ENCODE measurements at regions not wholly inside any gene's neighbourhood (a gene's known extent, or its start where the extent isn't known, plus 50 kb on each side); places are given as distances from the start of the nearest gene placed in this dataset.

DNA sequence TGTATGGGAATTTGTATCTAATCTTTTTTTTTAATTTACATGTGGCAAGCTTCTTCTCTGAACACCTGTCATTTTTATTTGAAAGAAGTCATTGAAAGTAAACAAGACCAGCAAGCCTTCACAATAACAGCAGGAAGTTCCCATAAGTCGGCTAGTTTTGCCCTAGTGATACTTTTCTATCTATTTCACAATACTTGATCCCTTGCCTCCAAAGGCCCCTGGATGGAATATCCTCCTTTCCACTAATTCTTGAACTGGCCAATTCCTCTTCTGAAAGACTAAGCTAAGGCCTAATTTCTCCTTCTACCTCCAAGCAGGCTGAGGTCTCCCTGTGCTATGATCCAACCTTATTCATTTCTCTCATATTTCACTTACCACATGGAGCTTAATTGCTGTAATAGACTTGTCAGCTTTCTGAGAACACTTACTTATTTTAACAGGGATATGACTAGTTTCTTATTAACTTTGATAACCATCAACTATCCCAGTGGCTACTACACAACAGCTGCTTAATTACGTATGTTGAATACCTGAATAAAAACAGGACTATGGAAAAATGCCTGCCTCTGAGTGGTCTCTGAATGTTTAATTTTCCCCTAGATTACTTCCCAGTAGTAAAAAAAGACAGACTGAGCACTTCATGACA lies 194.2 kb downstream of the MAD2L1 start:
- TF ChIP-seq, protein P1, sequence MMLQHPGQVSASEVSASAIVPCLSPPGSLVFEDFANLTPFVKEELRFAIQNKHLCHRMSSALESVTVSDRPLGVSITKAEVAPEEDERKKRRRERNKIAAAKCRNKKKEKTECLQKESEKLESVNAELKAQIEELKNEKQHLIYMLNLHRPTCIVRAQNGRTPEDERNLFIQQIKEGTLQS (IDR thresholded peaks at IDR 0.05) = no peak
- TF ChIP-seq, protein P2, sequence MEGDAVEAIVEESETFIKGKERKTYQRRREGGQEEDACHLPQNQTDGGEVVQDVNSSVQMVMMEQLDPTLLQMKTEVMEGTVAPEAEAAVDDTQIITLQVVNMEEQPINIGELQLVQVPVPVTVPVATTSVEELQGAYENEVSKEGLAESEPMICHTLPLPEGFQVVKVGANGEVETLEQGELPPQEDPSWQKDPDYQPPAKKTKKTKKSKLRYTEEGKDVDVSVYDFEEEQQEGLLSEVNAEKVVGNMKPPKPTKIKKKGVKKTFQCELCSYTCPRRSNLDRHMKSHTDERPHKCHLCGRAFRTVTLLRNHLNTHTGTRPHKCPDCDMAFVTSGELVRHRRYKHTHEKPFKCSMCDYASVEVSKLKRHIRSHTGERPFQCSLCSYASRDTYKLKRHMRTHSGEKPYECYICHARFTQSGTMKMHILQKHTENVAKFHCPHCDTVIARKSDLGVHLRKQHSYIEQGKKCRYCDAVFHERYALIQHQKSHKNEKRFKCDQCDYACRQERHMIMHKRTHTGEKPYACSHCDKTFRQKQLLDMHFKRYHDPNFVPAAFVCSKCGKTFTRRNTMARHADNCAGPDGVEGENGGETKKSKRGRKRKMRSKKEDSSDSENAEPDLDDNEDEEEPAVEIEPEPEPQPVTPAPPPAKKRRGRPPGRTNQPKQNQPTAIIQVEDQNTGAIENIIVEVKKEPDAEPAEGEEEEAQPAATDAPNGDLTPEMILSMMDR (IDR thresholded peaks at IDR 0.05; ENCODE audit: low read depth, low read length, missing input control) = no peak
- TF ChIP-seq, protein P3, sequence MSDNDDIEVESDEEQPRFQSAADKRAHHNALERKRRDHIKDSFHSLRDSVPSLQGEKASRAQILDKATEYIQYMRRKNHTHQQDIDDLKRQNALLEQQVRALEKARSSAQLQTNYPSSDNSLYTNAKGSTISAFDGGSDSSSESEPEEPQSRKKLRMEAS (IDR thresholded peaks at IDR 0.05) = no peak
- TF ChIP-seq FOXA1 (IDR thresholded peaks at IDR 0.05) = no peak
- TF ChIP-seq YY1 (IDR thresholded peaks at IDR 0.05) = no peak
- TF ChIP-seq TAF1 (conservative IDR thresholded peaks at IDR 0.05) = no peak
- TF ChIP-seq RAD21 (IDR thresholded peaks at IDR 0.05) = no peak
- TF ChIP-seq SP1 (IDR thresholded peaks at IDR 0.05) = no peak
- TF ChIP-seq GABPA (IDR thresholded peaks at IDR 0.05 in 1 of 2, conservative IDR thresholded peaks at IDR 0.05 in 1 of 2) = no peak
- TF ChIP-seq RXRA (IDR thresholded peaks at IDR 0.05) = no peak
- TF ChIP-seq, protein P4, sequence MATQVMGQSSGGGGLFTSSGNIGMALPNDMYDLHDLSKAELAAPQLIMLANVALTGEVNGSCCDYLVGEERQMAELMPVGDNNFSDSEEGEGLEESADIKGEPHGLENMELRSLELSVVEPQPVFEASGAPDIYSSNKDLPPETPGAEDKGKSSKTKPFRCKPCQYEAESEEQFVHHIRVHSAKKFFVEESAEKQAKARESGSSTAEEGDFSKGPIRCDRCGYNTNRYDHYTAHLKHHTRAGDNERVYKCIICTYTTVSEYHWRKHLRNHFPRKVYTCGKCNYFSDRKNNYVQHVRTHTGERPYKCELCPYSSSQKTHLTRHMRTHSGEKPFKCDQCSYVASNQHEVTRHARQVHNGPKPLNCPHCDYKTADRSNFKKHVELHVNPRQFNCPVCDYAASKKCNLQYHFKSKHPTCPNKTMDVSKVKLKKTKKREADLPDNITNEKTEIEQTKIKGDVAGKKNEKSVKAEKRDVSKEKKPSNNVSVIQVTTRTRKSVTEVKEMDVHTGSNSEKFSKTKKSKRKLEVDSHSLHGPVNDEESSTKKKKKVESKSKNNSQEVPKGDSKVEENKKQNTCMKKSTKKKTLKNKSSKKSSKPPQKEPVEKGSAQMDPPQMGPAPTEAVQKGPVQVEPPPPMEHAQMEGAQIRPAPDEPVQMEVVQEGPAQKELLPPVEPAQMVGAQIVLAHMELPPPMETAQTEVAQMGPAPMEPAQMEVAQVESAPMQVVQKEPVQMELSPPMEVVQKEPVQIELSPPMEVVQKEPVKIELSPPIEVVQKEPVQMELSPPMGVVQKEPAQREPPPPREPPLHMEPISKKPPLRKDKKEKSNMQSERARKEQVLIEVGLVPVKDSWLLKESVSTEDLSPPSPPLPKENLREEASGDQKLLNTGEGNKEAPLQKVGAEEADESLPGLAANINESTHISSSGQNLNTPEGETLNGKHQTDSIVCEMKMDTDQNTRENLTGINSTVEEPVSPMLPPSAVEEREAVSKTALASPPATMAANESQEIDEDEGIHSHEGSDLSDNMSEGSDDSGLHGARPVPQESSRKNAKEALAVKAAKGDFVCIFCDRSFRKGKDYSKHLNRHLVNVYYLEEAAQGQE (IDR thresholded peaks at IDR 0.05) = no peak
- TF ChIP-seq, protein P5, sequence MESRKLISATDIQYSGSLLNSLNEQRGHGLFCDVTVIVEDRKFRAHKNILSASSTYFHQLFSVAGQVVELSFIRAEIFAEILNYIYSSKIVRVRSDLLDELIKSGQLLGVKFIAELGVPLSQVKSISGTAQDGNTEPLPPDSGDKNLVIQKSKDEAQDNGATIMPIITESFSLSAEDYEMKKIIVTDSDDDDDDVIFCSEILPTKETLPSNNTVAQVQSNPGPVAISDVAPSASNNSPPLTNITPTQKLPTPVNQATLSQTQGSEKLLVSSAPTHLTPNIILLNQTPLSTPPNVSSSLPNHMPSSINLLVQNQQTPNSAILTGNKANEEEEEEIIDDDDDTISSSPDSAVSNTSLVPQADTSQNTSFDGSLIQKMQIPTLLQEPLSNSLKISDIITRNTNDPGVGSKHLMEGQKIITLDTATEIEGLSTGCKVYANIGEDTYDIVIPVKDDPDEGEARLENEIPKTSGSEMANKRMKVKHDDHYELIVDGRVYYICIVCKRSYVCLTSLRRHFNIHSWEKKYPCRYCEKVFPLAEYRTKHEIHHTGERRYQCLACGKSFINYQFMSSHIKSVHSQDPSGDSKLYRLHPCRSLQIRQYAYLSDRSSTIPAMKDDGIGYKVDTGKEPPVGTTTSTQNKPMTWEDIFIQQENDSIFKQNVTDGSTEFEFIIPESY (IDR thresholded peaks at IDR 0.05) = no peak
